Mesodermal cell (in vitro differentiated cells): ENCODE measurements at regions not wholly inside any gene's neighbourhood (a gene's known extent, or its start where the extent isn't known, plus 50 kb on each side); places are given as distances from the start of the nearest gene placed in this dataset.
"Not testable (repeated sequence)": the region's sequence is repeated elsewhere in the genome, so short reads cannot be mapped to it uniquely, and the experiment has no call there.

Source experiments
- H3K27ac ChIP-seq: 2 replicates; pipeline ENCODE4 v1.7.0; 2013; ENCODE audit warnings: mild to moderate bottlenecking, low read depth, low read length, moderate library complexity; ENCODE audit not compliant: severe bottlenecking
- H3K36me3 ChIP-seq: 2 replicates; pipeline ENCODE4 v1.7.1; 2013; ENCODE audit warnings: mild to moderate bottlenecking, low read length, moderate library complexity; ENCODE audit not compliant: control insufficient read depth, insufficient read depth
- H3K4me1 ChIP-seq: one replicate; pipeline ENCODE4 v1.7.1; 2013; ENCODE audit warnings: mild to moderate bottlenecking, low read length; ENCODE audit not compliant: insufficient read depth, control insufficient read depth, poor library complexity, severe bottlenecking
- H3K4me3 ChIP-seq: 2 replicates; pipeline ENCODE4 v1.7.0; 2013; ENCODE audit warnings: low read length, control low read depth, mild to moderate bottlenecking; ENCODE audit not compliant: insufficient read depth, poor library complexity, severe bottlenecking; ENCODE audit errors: extremely low read depth
- H3K9me3 ChIP-seq: 2 replicates; pipeline ENCODE4 v1.7.1; 2013; ENCODE audit warnings: mild to moderate bottlenecking, low read length, moderate library complexity; ENCODE audit not compliant: control insufficient read depth
- WGBS, 2 experiments: methylation state at CpG; one replicate each; pipeline ENCODE4 v1.1.5; 2013; ENCODE audit warnings: missing lambda C conversion rate in 2 of 2; ENCODE audit not compliant: insufficient coverage in 2 of 2; 5-methylcytosine and 5-hydroxymethylcytosine counted together

GRCh38 chr4:147244786-147245185 is 236.1 kb upstream of the EDNRA start:
- H3K4me3 ChIP-seq: no peak overlapping the region
- H3K4me1 ChIP-seq: no peaks in the 10 kb centered on the region
- H3K27ac ChIP-seq: no peak overlapping the region
- no CpG with 5 or more reads among the region's 1 CpG for WGBS, 2 experiments
- no peaks in the 10 kb centered on the region for H3K9me3 ChIP-seq
- H3K36me3 ChIP-seq: no peaks in the 10 kb centered on the region

GRCh38 chr4:147246096-147246495 is 234.8 kb upstream of the EDNRA start:
- Histone ChIP-seq H3K4me3 (no peak overlapping the region), H3K36me3 (no peaks in the 10 kb centered on the region), H3K27ac (no peak overlapping the region), H3K4me1 (no peaks in the 10 kb centered on the region), H3K9me3 (no peaks in the 10 kb centered on the region)
- WGBS, 2 experiments: 60% methylated on average over 1 of the region's 1 CpG; no CpG with 5 or more reads in 1 of the 2 experiments

GRCh38 chr4:147246528-147246927 is 234.4 kb upstream of the EDNRA start:
- WGBS, 2 experiments: 94 to 95% methylated on average over 2 of the region's 2 CpGs
- H3K4me3 ChIP-seq, H3K4me1 ChIP-seq, H3K36me3 ChIP-seq, H3K9me3 ChIP-seq, H3K27ac ChIP-seq: not testable (repeated sequence)

- WGBS, 2 experiments: no CpG with 5 or more reads among the region's 2 CpGs
- Histone ChIP-seq H3K9me3 (no peaks in the 10 kb centered on the region), H3K27ac (no peak overlapping the region), H3K4me3 (no peak overlapping the region), H3K4me1 (no peaks in the 10 kb centered on the region), H3K36me3 (no peaks in the 10 kb centered on the region)
Measured at GRCh38 chr4:147247579-147247978, 233.3 kb upstream of the EDNRA start.

GRCh38 chr4:147250062-147250461 is 230.8 kb upstream of the EDNRA start:
- no peaks in the 10 kb centered on the region for H3K9me3 ChIP-seq
- no peaks in the 10 kb centered on the region for H3K36me3 ChIP-seq
- no peak overlapping the region for H3K4me3 ChIP-seq
- H3K27ac ChIP-seq: no peak overlapping the region
- no peaks in the 10 kb centered on the region for H3K4me1 ChIP-seq

- H3K27ac ChIP-seq, H3K9me3 ChIP-seq, H3K4me1 ChIP-seq, H3K4me3 ChIP-seq, H3K36me3 ChIP-seq: not testable (repeated sequence)
- 83 to 92% methylated on average over 10 to 11 of the region's 11 CpGs for WGBS, 2 experiments
Measured at GRCh38 chr4:147255268-147255667, 225.6 kb upstream of the EDNRA start.

GRCh38 chr4:147259271-147259670 is 221.6 kb upstream of the EDNRA start:
- H3K27ac ChIP-seq, H3K4me3 ChIP-seq, H3K36me3 ChIP-seq, H3K9me3 ChIP-seq, H3K4me1 ChIP-seq: not testable (repeated sequence)
- no CpG with 5 or more reads among the region's 1 CpG for WGBS, 2 experiments

- WGBS, 2 experiments: no CpG with 5 or more reads among the region's 3 CpGs
- Histone ChIP-seq H3K27ac (no peak overlapping the region), H3K4me1 (no peaks in the 10 kb centered on the region), H3K36me3 (no peaks in the 10 kb centered on the region), H3K9me3 (no peaks in the 10 kb centered on the region), H3K4me3 (no peak overlapping the region)
Measured at GRCh38 chr4:147284256-147284835, 196.6 kb upstream of the EDNRA start.

- Histone ChIP-seq H3K9me3 (no peaks in the 10 kb centered on the region), H3K4me3 (no peak overlapping the region), H3K4me1 (no peaks in the 10 kb centered on the region), H3K27ac (no peak overlapping the region), H3K36me3 (no peaks in the 10 kb centered on the region)
- WGBS, 2 experiments: no CpG with 5 or more reads among the region's 1 CpG
Measured at GRCh38 chr4:147284935-147285334, 196.0 kb upstream of the EDNRA start.

GRCh38 chr4:147285751-147286150 is 195.1 kb upstream of the EDNRA start:
- Histone ChIP-seq H3K27ac (no peak overlapping the region), H3K9me3 (no peaks in the 10 kb centered on the region), H3K4me1 (no peaks in the 10 kb centered on the region), H3K4me3 (no peak overlapping the region), H3K36me3 (no peaks in the 10 kb centered on the region)
- WGBS, 2 experiments: 93 to 100% methylated on average over 3 of the region's 4 CpGs

GRCh38 chr4:147286846-147287587 is 193.9 kb upstream of the EDNRA start:
- WGBS, 2 experiments: 85 to 94% methylated on average over 2 of the region's 6 CpGs
- Histone ChIP-seq H3K4me1 (no peaks in the 10 kb centered on the region), H3K4me3 (no peak overlapping the region), H3K9me3 (no peaks in the 10 kb centered on the region), H3K27ac (no peak overlapping the region), H3K36me3 (no peaks in the 10 kb centered on the region)
